ENCODE measurements at regions not wholly inside any gene's neighbourhood (a gene's known extent, or its start where the extent isn't known, plus 50 kb on each side); places are given as distances from the start of the nearest gene placed in this dataset.

DNA sequence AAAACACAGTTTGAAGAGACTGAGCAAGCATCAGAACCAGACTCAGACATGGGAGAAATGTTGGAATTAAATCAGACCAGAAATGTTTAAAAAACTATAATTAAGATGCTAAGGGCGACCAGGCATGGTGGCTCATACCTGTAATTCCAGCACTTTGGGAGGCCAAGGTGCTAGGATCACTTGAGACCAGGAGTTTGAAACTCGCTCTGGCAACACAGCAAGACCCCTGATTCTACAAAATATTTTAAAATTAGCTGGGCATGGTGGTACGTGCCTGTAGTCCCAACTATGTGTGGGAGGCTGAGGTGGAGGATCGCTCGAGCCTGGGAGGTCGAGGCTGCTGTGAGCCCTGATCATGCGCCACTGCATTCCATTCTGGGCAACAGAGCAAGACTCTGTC lies 160.3 kb downstream of the COPRS start:
- peaks cover 27% of the 10 kb centered on the region for H3K4me1 Mint-ChIP-seq
- no peak for TF ChIP-seq EZH2phosphoT487 (IDR thresholded peaks at IDR 0.05)
- H3K9me3 Mint-ChIP-seq, result peaks cover 4% of the 10 kb centered on the region
- peaks cover 22% of the 10 kb centered on the region for H3F3A ChIP-seq (ENCODE audit: low read depth)
- no peaks in the 10 kb centered on the region for H3K79me2 ChIP-seq (ENCODE audit: low read depth)
- no peak overlapping the region for H3K27ac Mint-ChIP-seq
- H3K27me3 ChIP-seq, result no peaks in the 10 kb centered on the region
- H3K4me3 ChIP-seq, result no peak overlapping the region
- H3K36me3 ChIP-seq, result no peaks in the 10 kb centered on the region
- no peak for DNase-seq (ENCODE audit: low spot score)
- no peaks in the 10 kb centered on the region for H3K36me3 Mint-ChIP-seq
- H3K27ac ChIP-seq, result no peak overlapping the region
- H4K20me1 ChIP-seq (ENCODE audit: low read depth), result peaks cover 11% of the 10 kb centered on the region
- H3K27me3 Mint-ChIP-seq (ENCODE audit: insufficient read depth, low read depth), result peaks cover 10% of the 10 kb centered on the region
- no peak overlapping the region for H3K9ac ChIP-seq
- H3K4me2 ChIP-seq, result no peak overlapping the region
- H3K4me3 Mint-ChIP-seq, result no peak overlapping the region
- H3K4me1 ChIP-seq, result peaks cover 16% of the 10 kb centered on the region
- no peaks in the 10 kb centered on the region for H3K9me3 ChIP-seq (ENCODE audit: low read depth)
- H2AFZ ChIP-seq (replicated peaks), result no peak overlapping the region

DNA sequence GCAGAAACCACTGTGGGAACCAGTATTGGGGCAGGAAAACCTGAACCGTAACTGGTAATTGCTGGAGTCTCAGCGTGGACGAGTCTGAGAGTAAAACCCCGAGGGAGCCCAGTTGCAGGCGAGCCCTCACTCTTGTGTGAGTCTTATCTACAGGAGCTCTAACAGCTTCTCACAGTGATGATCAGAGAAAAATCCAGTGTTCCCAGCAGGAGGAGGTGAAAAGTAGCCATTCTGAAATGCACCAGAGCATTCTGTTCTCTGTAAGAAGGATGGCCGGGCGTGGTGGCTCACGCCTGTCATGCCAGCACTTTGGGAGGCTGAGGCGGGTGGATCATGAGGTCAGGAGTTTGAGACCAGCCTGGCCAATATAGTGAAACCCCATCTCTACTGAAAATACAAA lies 161.2 kb downstream of the COPRS start:
- TF ChIP-seq, protein P1, sequence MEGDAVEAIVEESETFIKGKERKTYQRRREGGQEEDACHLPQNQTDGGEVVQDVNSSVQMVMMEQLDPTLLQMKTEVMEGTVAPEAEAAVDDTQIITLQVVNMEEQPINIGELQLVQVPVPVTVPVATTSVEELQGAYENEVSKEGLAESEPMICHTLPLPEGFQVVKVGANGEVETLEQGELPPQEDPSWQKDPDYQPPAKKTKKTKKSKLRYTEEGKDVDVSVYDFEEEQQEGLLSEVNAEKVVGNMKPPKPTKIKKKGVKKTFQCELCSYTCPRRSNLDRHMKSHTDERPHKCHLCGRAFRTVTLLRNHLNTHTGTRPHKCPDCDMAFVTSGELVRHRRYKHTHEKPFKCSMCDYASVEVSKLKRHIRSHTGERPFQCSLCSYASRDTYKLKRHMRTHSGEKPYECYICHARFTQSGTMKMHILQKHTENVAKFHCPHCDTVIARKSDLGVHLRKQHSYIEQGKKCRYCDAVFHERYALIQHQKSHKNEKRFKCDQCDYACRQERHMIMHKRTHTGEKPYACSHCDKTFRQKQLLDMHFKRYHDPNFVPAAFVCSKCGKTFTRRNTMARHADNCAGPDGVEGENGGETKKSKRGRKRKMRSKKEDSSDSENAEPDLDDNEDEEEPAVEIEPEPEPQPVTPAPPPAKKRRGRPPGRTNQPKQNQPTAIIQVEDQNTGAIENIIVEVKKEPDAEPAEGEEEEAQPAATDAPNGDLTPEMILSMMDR (IDR thresholded peaks at IDR 0.05), result no peak
- TF ChIP-seq EZH2 (IDR thresholded peaks at IDR 0.05) (no peak), EZH2phosphoT487 (IDR thresholded peaks at IDR 0.05) (no peak)
- H4K20me1 ChIP-seq (ENCODE audit: low read depth), result peaks cover 11% of the 10 kb centered on the region
- no peak for DNase-seq (ENCODE audit: low spot score)
- H3K36me3 ChIP-seq, result no peaks in the 10 kb centered on the region
- Mint-ChIP-seq H3K27me3 (ENCODE audit: insufficient read depth, low read depth) (peaks cover 10% of the 10 kb centered on the region), H3K4me3 (no peak overlapping the region), H3K27ac (no peak overlapping the region), H3K36me3 (no peaks in the 10 kb centered on the region), H3K9me3 (peaks cover 4% of the 10 kb centered on the region), H3K4me1 (peaks cover 27% of the 10 kb centered on the region)
- H3K4me1 ChIP-seq, result peaks cover 16% of the 10 kb centered on the region
- no peak overlapping the region for H3K27ac ChIP-seq
- no peaks in the 10 kb centered on the region for H3K27me3 ChIP-seq
- no peak overlapping the region for H3K4me3 ChIP-seq
- H3K9ac ChIP-seq, result no peak overlapping the region
- H3K79me2 ChIP-seq (ENCODE audit: low read depth), result no peaks in the 10 kb centered on the region
- H3F3A ChIP-seq (ENCODE audit: low read depth), result peaks cover 22% of the 10 kb centered on the region
- H2AFZ ChIP-seq (replicated peaks), result no peak overlapping the region
- no peaks in the 10 kb centered on the region for H3K9me3 ChIP-seq (ENCODE audit: low read depth)
- no peak overlapping the region for H3K4me2 ChIP-seq

DNA sequence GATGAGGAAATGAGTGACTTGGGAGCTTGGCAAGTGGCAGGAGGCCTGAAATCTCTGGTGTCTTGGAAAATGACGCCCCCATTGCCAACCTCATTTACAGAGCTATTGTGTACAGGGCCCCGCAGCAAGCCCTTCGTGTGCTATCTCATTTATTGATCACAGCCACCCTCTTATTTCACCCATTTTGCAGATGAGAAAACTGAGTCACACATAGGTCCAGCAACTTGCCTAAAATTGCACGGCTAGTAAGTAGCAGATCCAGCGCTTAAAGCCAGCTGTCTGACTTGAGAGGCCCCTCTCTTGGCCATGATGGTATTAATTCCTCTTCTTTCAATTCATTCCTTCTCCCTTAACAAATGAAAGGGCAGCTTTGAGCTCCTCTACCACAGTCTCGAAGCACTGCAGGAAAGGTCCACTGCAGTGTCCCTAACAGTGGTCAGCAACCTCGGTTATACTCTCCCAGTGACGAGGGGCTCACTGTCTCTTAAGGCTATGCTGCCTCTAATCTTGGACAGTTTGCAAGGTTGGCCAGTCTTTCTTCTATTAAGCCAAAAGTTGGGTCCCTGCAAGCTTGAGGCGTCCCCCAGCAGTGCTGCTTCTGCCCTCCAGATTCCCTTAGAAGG lies 162.2 kb downstream of the COPRS start:
- H3K4me1 ChIP-seq, result peaks cover 16% of the 10 kb centered on the region
- peaks cover 11% of the 10 kb centered on the region for H4K20me1 ChIP-seq (ENCODE audit: low read depth)
- H3K27ac Mint-ChIP-seq, result peak overlapping the region; percentile 94
- H3K36me3 Mint-ChIP-seq, result no peaks in the 10 kb centered on the region
- no peaks in the 10 kb centered on the region for H3K9me3 ChIP-seq (ENCODE audit: low read depth)
- H3K9me3 Mint-ChIP-seq, result no peaks in the 10 kb centered on the region
- DNase-seq (ENCODE audit: low spot score), result peak; percentile 18
- no peak overlapping the region for H3K4me3 ChIP-seq
- peaks cover 22% of the 10 kb centered on the region for H3F3A ChIP-seq (ENCODE audit: low read depth)
- H3K27me3 Mint-ChIP-seq (ENCODE audit: insufficient read depth, low read depth), result peaks cover 10% of the 10 kb centered on the region
- TF ChIP-seq EZH2phosphoT487 (IDR thresholded peaks at IDR 0.05) (no peak), EZH2 (IDR thresholded peaks at IDR 0.05) (no peak)
- TF ChIP-seq, protein P1 (IDR thresholded peaks at IDR 0.05), result no peak
- H3K36me3 ChIP-seq, result no peaks in the 10 kb centered on the region
- H3K4me2 ChIP-seq, result peak overlapping the region; percentile 38
- H3K4me1 Mint-ChIP-seq, result peaks cover 32% of the 10 kb centered on the region
- H3K9ac ChIP-seq, result no peak overlapping the region
- no peak overlapping the region for H2AFZ ChIP-seq (replicated peaks)
- H3K79me2 ChIP-seq (ENCODE audit: low read depth), result no peaks in the 10 kb centered on the region
- H3K4me3 Mint-ChIP-seq, result no peak overlapping the region
- peak overlapping the region; percentile 42 for H3K27ac ChIP-seq
- no peaks in the 10 kb centered on the region for H3K27me3 ChIP-seq

DNA sequence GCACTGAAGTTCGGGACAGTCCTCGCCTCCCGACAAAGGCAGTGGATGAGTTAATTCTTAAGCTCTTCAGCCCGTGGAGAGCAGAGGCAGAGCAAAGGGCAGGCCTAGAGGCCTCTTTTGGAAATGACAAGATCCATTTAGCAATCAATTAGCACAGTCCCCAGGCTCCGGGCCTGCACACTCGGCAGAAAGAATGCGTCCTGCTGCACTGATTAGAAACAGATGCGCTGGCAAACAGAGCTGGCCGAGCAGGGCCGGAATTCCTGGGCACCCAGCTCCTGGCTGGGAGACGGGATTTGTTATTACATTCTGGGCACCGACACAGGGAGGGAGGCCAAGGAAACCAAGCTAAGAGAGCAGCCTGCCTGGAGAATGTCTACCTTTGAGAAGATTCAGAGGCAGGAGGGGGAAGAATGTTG lies 162.9 kb downstream of the COPRS start:
- peaks cover 32% of the 10 kb centered on the region for H3K4me1 Mint-ChIP-seq

More for the DNA sequence above, 162.9 kb downstream of the COPRS start:
- peak overlapping the region; percentile 43 for H3K4me3 Mint-ChIP-seq
- peak overlapping the region; percentile 91 for H3K27ac Mint-ChIP-seq
- Histone ChIP-seq H2AFZ (replicated peaks) (no peak overlapping the region), H4K20me1 (ENCODE audit: low read depth) (peaks cover 11% of the 10 kb centered on the region), H3K4me1 (peaks cover 16% of the 10 kb centered on the region), H3K27me3 (no peaks in the 10 kb centered on the region), H3K9ac (no peak overlapping the region), H3K36me3 (no peaks in the 10 kb centered on the region), H3K4me2 (peak overlapping the region; percentile 38), H3K79me2 (ENCODE audit: low read depth) (no peaks in the 10 kb centered on the region), H3K4me3 (no peak overlapping the region), H3F3A (ENCODE audit: low read depth) (peaks cover 22% of the 10 kb centered on the region), H3K27ac (peak overlapping the region; percentile 42), H3K9me3 (ENCODE audit: low read depth) (no peaks in the 10 kb centered on the region)
- H3K27me3 Mint-ChIP-seq (ENCODE audit: insufficient read depth, low read depth), result peaks cover 10% of the 10 kb centered on the region
- no peaks in the 10 kb centered on the region for H3K9me3 Mint-ChIP-seq
- peak; percentile 94 for DNase-seq (ENCODE audit: low spot score)
- TF ChIP-seq EZH2 (IDR thresholded peaks at IDR 0.05), result no peak
- TF ChIP-seq, protein P1 (IDR thresholded peaks at IDR 0.05), result peak; percentile 47
- H3K36me3 Mint-ChIP-seq, result no peaks in the 10 kb centered on the region
